ENCODE measurements at regions not wholly inside any gene's neighbourhood (a gene's known extent, or its start where the extent isn't known, plus 50 kb on each side); places are given as distances from the start of the nearest gene placed in this dataset.
"Not testable (repeated sequence)": the region's sequence is repeated elsewhere in the genome, so short reads cannot be mapped to it uniquely, and the experiment has no call there.

GRCh38 chr2:180876506-180876905 lies 103.9 kb upstream of the UBE2E3 start:
- no peak overlapping the region for H3K4me3 ChIP-seq (ENCODE audit: low read length)
- no peaks in the 10 kb centered on the region for H3K36me3 ChIP-seq (ENCODE audit: insufficient read depth, low read length)
- H3K4me1 ChIP-seq (ENCODE audit: insufficient read depth, low read length), result peaks cover 4% of the 10 kb centered on the region
- H2AFZ ChIP-seq (ENCODE audit: low read depth, low read length), result no peak overlapping the region
- H3K9me3 ChIP-seq (ENCODE audit: low read length), result no peaks in the 10 kb centered on the region
- H3K27me3 ChIP-seq (ENCODE audit: insufficient read depth, low read length), result no peaks in the 10 kb centered on the region

DNA sequence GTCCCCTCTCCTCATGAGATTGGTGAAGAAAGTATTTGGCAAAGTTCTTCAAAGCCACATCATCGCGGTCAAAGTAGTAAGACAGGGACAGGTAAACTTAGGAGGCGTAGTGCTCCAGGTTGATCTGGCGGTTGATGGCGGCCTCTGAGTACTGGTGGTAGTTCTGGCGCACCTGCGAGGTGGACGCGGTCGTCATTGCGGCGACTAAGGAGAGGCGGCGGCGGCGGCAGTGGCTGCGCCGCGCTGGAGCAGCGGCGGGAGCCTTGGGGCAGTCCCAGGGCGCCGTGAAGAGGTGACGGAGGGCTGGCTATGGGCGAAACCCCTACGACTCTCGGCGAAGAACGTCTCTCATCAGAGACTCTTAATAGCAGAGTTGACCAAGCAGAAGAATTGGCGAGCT lies 107.2 kb upstream of the UBE2E3 start:
- Histone ChIP-seq H3K4me1 (ENCODE audit: insufficient read depth, low read length) (peaks cover 4% of the 10 kb centered on the region), H3K27me3 (ENCODE audit: insufficient read depth, low read length) (no peaks in the 10 kb centered on the region), H3K36me3 (ENCODE audit: insufficient read depth, low read length) (no peaks in the 10 kb centered on the region), H3K4me3 (ENCODE audit: low read length) (no peak overlapping the region), H3K9me3 (ENCODE audit: low read length) (no peaks in the 10 kb centered on the region), H2AFZ (ENCODE audit: low read depth, low read length) (no peak overlapping the region)

- H2AFZ ChIP-seq (ENCODE audit: low read depth, low read length); H3K27me3 ChIP-seq (ENCODE audit: insufficient read depth, low read length); H3K4me3 ChIP-seq (ENCODE audit: low read length): not testable (repeated sequence)
These were observed 107.6 kb upstream of the UBE2E3 start for GRCh38 chr2:180872781-180873180.

DNA sequence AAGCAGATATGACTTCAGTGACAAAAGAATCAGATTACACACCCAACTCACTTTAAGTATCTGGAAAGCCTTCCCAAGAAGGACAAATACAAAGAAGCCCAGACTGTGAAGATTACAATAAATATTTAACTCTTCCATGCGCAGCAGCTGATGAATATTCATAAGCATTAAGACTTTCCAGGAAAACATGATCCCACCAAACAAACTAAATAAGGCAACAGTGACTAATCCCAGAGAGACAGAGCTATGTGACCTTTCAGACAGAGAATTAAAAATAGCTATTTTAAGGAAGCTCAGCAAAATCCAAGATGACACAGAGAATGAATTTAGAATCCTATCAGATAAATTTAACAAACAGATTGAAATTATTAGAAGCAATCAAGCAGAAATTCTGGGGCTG lies 108.2 kb upstream of the UBE2E3 start:
- H3K36me3 ChIP-seq (ENCODE audit: insufficient read depth, low read length), result no peaks in the 10 kb centered on the region
- no peak overlapping the region for H3K4me3 ChIP-seq (ENCODE audit: low read length)
- H3K4me1 ChIP-seq (ENCODE audit: insufficient read depth, low read length), result peaks cover 4% of the 10 kb centered on the region
- no peaks in the 10 kb centered on the region for H3K9me3 ChIP-seq (ENCODE audit: low read length)
- H2AFZ ChIP-seq (ENCODE audit: low read depth, low read length), result no peak overlapping the region
- H3K27me3 ChIP-seq (ENCODE audit: insufficient read depth, low read length), result no peaks in the 10 kb centered on the region

More at GRCh38 chr2:180872781-180873180, 107.6 kb upstream of the UBE2E3 start:
- not testable (repeated sequence) for H3K4me1 ChIP-seq (ENCODE audit: insufficient read depth, low read length); H3K36me3 ChIP-seq (ENCODE audit: insufficient read depth, low read length); H3K9me3 ChIP-seq (ENCODE audit: low read length)

DNA sequence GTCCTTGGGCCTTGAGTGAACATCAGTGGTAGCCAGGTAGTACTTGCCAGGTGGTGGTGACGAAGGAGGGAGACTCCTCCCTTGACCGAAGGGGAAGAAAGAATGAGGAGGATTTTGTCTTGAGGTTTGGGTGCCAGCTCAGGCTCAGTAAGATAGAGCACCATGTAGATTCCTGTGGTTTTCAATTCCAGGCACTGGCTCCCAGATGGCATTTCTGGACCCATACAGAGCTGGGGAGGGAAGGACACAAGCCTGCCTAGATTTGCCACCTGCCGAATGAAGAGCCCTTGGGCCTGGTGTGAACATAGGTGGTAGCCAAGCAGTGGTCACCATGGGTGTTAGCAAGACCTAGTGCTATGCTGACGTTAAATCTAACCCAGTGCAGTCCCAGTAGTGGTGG lies 108.8 kb upstream of the UBE2E3 start:
- H2AFZ ChIP-seq (ENCODE audit: low read depth, low read length), result no peak overlapping the region

GRCh38 chr2:180849851-180850250 lies 130.6 kb upstream of the UBE2E3 start:
- no peak overlapping the region for H2AFZ ChIP-seq (ENCODE audit: low read depth, low read length)
- H3K4me1 ChIP-seq (ENCODE audit: insufficient read depth, low read length), result no peaks in the 10 kb centered on the region
- H3K27me3 ChIP-seq (ENCODE audit: insufficient read depth, low read length), result no peaks in the 10 kb centered on the region
- no peaks in the 10 kb centered on the region for H3K36me3 ChIP-seq (ENCODE audit: insufficient read depth, low read length)
- H3K9me3 ChIP-seq (ENCODE audit: low read length), result no peaks in the 10 kb centered on the region
- no peak overlapping the region for H3K4me3 ChIP-seq (ENCODE audit: low read length)

More for the DNA sequence above, 108.8 kb upstream of the UBE2E3 start:
- H3K9me3 ChIP-seq (ENCODE audit: low read length), result no peaks in the 10 kb centered on the region
- no peaks in the 10 kb centered on the region for H3K36me3 ChIP-seq (ENCODE audit: insufficient read depth, low read length)
- no peaks in the 10 kb centered on the region for H3K27me3 ChIP-seq (ENCODE audit: insufficient read depth, low read length)
- peaks cover 4% of the 10 kb centered on the region for H3K4me1 ChIP-seq (ENCODE audit: insufficient read depth, low read length)
- no peak overlapping the region for H3K4me3 ChIP-seq (ENCODE audit: low read length)

DNA sequence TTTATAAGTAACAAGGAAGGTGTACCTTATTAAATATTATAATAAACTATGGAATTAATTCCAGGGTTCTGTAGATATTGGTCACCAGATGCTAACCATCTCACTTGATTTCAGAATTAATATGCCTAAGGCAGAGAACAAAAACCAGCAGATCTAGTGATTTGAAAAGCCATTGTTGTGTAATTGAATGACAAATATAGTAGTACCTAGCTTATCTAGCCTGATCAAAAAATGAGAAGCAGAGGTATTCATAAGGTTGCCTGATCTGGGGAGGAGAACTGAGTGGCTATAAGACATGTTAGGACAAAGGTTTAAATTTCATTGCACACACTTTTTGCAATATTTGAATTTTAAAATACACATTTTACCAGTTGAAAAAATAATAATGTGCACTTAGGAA lies 132.0 kb upstream of the UBE2E3 start:
- no peaks in the 10 kb centered on the region for H3K27me3 ChIP-seq (ENCODE audit: insufficient read depth, low read length)
- H2AFZ ChIP-seq (ENCODE audit: low read depth, low read length), result no peak overlapping the region
- no peak overlapping the region for H3K4me3 ChIP-seq (ENCODE audit: low read length)
- no peaks in the 10 kb centered on the region for H3K4me1 ChIP-seq (ENCODE audit: insufficient read depth, low read length)
- H3K9me3 ChIP-seq (ENCODE audit: low read length), result no peaks in the 10 kb centered on the region
- H3K36me3 ChIP-seq (ENCODE audit: insufficient read depth, low read length), result no peaks in the 10 kb centered on the region

DNA sequence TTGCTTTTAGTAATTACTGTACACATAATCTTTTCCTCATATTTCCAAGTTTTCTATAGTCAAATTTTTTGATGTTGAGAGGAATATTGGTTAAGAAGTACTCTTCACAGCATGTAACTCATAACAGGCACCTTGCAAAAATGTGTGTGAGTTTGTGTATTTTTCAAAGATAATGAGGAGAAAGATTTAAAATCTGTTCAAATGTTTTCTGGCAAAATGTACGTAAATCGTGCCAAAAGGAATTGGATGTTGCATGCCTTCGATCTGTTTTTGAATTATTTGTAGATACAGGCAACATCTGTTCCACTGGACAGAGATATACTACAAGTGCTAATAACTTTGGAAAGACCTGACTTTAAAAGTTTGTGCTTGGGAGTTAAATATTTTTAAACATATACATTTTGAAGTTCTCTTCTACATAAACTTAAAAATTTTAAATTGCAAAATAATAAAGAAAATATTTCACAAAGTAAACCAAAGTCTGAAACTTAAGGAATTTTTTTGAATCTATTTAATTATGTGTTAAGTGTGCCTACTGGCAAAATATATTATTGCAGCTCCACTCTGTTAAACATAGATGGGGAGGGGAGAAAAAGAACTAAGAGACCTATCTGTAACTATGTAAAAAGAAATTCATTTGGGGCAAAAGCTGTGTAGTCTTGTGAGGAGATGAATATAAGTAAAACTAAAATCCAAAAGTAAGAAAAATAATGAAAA lies 133.5 kb upstream of the UBE2E3 start:
- no peaks in the 10 kb centered on the region for H3K36me3 ChIP-seq (ENCODE audit: insufficient read depth, low read length)
- no peak overlapping the region for H3K4me3 ChIP-seq (ENCODE audit: low read length)
- H3K9me3 ChIP-seq (ENCODE audit: low read length), result no peaks in the 10 kb centered on the region
- H2AFZ ChIP-seq (ENCODE audit: low read depth, low read length), result no peak overlapping the region
- H3K27me3 ChIP-seq (ENCODE audit: insufficient read depth, low read length), result no peaks in the 10 kb centered on the region
- no peaks in the 10 kb centered on the region for H3K4me1 ChIP-seq (ENCODE audit: insufficient read depth, low read length)

DNA sequence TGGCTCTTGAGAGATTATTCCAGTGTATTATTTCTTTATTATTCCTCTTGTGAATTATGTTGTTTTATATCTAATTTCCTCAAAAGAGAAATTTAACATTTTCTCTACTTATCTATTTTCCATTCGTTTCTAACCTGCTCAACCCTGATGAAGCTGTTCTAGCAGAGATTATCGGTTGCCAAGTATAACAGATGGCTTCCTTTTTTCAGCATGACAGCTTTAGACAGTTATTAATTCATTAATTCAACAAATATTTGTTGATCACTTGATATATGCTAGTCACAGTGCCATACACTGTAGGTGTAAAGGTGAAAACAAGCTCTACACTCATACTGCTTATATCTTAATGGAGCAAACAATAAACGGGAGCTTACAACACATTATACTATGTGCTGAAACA lies 137.9 kb upstream of the UBE2E3 start:
- H3K27me3 ChIP-seq (ENCODE audit: insufficient read depth, low read length), result no peaks in the 10 kb centered on the region
- H2AFZ ChIP-seq (ENCODE audit: low read depth, low read length), result no peak overlapping the region
- no peaks in the 10 kb centered on the region for H3K9me3 ChIP-seq (ENCODE audit: low read length)
- H3K4me3 ChIP-seq (ENCODE audit: low read length), result no peak overlapping the region
- H3K4me1 ChIP-seq (ENCODE audit: insufficient read depth, low read length), result no peaks in the 10 kb centered on the region
- H3K36me3 ChIP-seq (ENCODE audit: insufficient read depth, low read length), result no peaks in the 10 kb centered on the region

DNA sequence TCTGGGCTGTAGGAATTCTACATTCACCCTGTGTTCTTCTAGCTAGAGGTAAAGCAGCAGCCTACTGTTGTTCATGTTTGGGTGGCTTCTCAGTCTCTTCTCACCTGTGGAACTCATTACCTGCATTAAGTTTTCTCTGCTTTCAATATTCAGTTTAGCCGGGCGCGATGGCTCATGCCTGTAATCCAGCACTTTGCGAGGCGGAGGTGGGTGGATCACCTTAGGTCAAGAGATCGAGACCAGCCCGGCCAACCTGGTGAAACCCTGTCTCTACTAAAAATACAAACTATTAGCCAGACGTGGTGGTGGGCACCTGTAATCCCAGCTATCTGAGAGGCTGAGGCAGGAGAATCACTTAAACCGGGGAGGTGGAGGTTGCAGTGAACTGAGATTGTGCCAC lies 139.8 kb upstream of the UBE2E3 start:
- Histone ChIP-seq H3K4me3 (ENCODE audit: low read length) (no peak overlapping the region), H2AFZ (ENCODE audit: low read depth, low read length) (no peak overlapping the region), H3K4me1 (ENCODE audit: insufficient read depth, low read length) (no peaks in the 10 kb centered on the region), H3K9me3 (ENCODE audit: low read length) (no peaks in the 10 kb centered on the region), H3K27me3 (ENCODE audit: insufficient read depth, low read length) (no peaks in the 10 kb centered on the region), H3K36me3 (ENCODE audit: insufficient read depth, low read length) (no peaks in the 10 kb centered on the region)

GRCh38 chr2:180829836-180830235 lies 150.6 kb upstream of the UBE2E3 start:
- H3K4me3 ChIP-seq (ENCODE audit: low read length), result no peak overlapping the region
- no peaks in the 10 kb centered on the region for H3K4me1 ChIP-seq (ENCODE audit: insufficient read depth, low read length)

GRCh38 chr2:180829261-180829660 lies 151.1 kb upstream of the UBE2E3 start:
- Histone ChIP-seq H3K4me1 (ENCODE audit: insufficient read depth, low read length) (no peaks in the 10 kb centered on the region), H2AFZ (ENCODE audit: low read depth, low read length) (no peak overlapping the region), H3K9me3 (ENCODE audit: low read length) (peaks cover 3% of the 10 kb centered on the region), H3K36me3 (ENCODE audit: insufficient read depth, low read length) (no peaks in the 10 kb centered on the region), H3K4me3 (ENCODE audit: low read length) (no peak overlapping the region), H3K27me3 (ENCODE audit: insufficient read depth, low read length) (no peaks in the 10 kb centered on the region)

More at GRCh38 chr2:180829836-180830235, 150.6 kb upstream of the UBE2E3 start:
- Histone ChIP-seq H2AFZ (ENCODE audit: low read depth, low read length) (no peak overlapping the region), H3K36me3 (ENCODE audit: insufficient read depth, low read length) (no peaks in the 10 kb centered on the region), H3K27me3 (ENCODE audit: insufficient read depth, low read length) (no peaks in the 10 kb centered on the region), H3K9me3 (ENCODE audit: low read length) (peaks cover 3% of the 10 kb centered on the region)

DNA sequence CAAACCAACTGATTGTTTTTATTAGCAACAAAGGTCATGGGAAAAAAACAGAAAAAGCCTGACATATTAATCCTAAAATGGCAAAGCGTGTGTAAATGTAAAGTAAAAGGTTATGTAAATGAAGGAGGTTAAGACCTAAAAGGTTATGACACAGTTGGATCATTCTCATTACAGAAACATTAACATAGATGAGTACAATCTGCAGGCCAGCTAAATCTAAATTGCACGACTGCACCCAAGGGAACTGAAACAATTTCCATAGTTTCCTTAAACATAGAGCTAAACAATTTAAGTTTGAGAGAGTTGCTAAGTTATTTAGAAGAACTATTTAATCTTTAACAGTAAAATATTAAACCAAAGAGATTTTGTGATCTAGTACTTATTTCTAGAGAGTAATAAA lies 151.6 kb upstream of the UBE2E3 start:
- no peaks in the 10 kb centered on the region for H3K27me3 ChIP-seq (ENCODE audit: insufficient read depth, low read length)
- no peak overlapping the region for H3K4me3 ChIP-seq (ENCODE audit: low read length)
- H3K36me3 ChIP-seq (ENCODE audit: insufficient read depth, low read length), result no peaks in the 10 kb centered on the region
- H3K9me3 ChIP-seq (ENCODE audit: low read length), result peaks cover 3% of the 10 kb centered on the region
- no peaks in the 10 kb centered on the region for H3K4me1 ChIP-seq (ENCODE audit: insufficient read depth, low read length)
- no peak overlapping the region for H2AFZ ChIP-seq (ENCODE audit: low read depth, low read length)

DNA sequence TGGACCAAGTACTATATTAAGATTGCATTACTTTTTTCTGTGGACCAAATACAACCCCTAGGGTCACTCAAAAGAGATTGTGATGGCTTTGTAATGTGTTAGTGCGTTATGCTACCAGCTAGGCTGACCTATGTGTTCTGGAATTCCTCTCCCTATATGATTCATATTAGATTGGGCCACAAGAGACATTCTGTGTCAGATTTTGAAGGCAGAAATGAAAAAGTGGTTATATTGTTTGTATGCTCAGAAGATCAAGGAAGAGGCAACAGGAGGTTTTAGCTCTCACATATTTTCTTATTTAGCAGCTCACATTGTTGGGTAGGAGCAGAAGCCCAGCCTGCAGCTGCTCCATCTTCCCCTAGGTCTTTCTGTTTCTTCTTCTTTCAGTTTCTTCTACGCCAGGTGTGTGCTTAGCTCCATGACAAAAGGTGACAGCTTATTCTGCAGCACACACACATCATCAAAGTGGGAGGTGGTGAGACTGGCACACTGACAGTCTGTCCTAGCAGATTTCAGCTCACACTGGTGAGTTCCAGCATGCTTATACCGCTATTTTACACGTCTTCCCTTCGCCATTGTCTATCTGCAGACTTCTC lies 156.8 kb upstream of the UBE2E3 start:
- no peaks in the 10 kb centered on the region for H3K36me3 ChIP-seq (ENCODE audit: insufficient read depth, low read length)
- peaks cover 3% of the 10 kb centered on the region for H3K9me3 ChIP-seq (ENCODE audit: low read length)
- no peak overlapping the region for H3K4me3 ChIP-seq (ENCODE audit: low read length)
- no peak overlapping the region for H2AFZ ChIP-seq (ENCODE audit: low read depth, low read length)
- H3K4me1 ChIP-seq (ENCODE audit: insufficient read depth, low read length), result peaks cover 2% of the 10 kb centered on the region
- no peaks in the 10 kb centered on the region for H3K27me3 ChIP-seq (ENCODE audit: insufficient read depth, low read length)

All from neuron (in vitro differentiated cells).